NCI-H526 treated with DMSO at 0.1 percent for 48 hours (cell line): ENCODE measurements at regions not wholly inside any gene's neighbourhood (a gene's known extent, or its start where the extent isn't known, plus 50 kb on each side); places are given as distances from the start of the nearest gene placed in this dataset.
"Not testable (repeated sequence)": the region's sequence is repeated elsewhere in the genome, so short reads cannot be mapped to it uniquely, and the experiment has no call there.

ENCODE experiments used
- DNase-seq: peaks from one replicate; lab custom pipeline; 2025; lab: John Stamatoyannopoulos, UW

GRCh38 chr14:105917136-105917932, 391.0 kb downstream of the TMEM121 start:
- DNase-seq, result not testable (repeated sequence)

GRCh38 chr14:105917933-105918436, 391.6 kb downstream of the TMEM121 start:
- no peak for DNase-seq

- DNase-seq, result no peak
These were observed 392.3 kb downstream of the TMEM121 start for GRCh38 chr14:105918496-105919262.

- DNase-seq, result no peak
These were observed 393.2 kb downstream of the TMEM121 start for GRCh38 chr14:105919458-105920150.

GRCh38 chr14:105920151-105920700, 393.8 kb downstream of the TMEM121 start:
- not testable (repeated sequence) for DNase-seq

- DNase-seq, result not testable (repeated sequence)
These were observed 394.7 kb downstream of the TMEM121 start for GRCh38 chr14:105920803-105921755.

- DNase-seq, result not testable (repeated sequence)
These were observed 395.4 kb downstream of the TMEM121 start for GRCh38 chr14:105921781-105922180.

- not testable (repeated sequence) for DNase-seq
These were observed 397.3 kb downstream of the TMEM121 start for GRCh38 chr14:105923520-105924191.

- DNase-seq, result no peak
These were observed 398.7 kb downstream of the TMEM121 start for GRCh38 chr14:105924951-105925591.

- no peak for DNase-seq
These were observed 399.4 kb downstream of the TMEM121 start for GRCh38 chr14:105925615-105926372.

GRCh38 chr14:105926373-105927095, 400.2 kb downstream of the TMEM121 start:
- no peak for DNase-seq

- no peak for DNase-seq
These were observed 401.0 kb downstream of the TMEM121 start for GRCh38 chr14:105927096-105928060.

GRCh38 chr14:105928171-105929111, 402.1 kb downstream of the TMEM121 start:
- not testable (repeated sequence) for DNase-seq

GRCh38 chr14:105929327-105930081, 403.1 kb downstream of the TMEM121 start:
- no peak for DNase-seq

- no peak for DNase-seq
These were observed 404.2 kb downstream of the TMEM121 start for GRCh38 chr14:105930572-105930971.
